Endothelial cell of umbilical vein (primary cell): ENCODE measurements at regions not wholly inside any gene's neighbourhood (a gene's known extent, or its start where the extent isn't known, plus 50 kb on each side); places are given as distances from the start of the nearest gene placed in this dataset.

Experiments used
- BruUV-seq: library from RNA; stranded (reverse); fragments of 400-500 nt; replicated peaks from 2 replicates; lab custom pipeline; 2021; lab: Mats Ljungman, UMichigan
- CTCF ChIA-PET: fragments of 300-600, 350-600 bp; sonication (Branson Sonifier 250); formaldehyde crosslinking; loops from one replicate; lab custom pipeline; 2021; ENCODE audit warnings: antibody characterized with exemption, inconsistent platforms; lab: Charles Lee
- POLR2A ChIA-PET: fragments of 300-600, 350-600 bp; sonication (Branson Sonifier 250); formaldehyde crosslinking; loops from one replicate; lab custom pipeline; 2021; ENCODE audit warnings: antibody characterized with exemption, inconsistent platforms; lab: Charles Lee
- DNase-seq: peaks from one replicate; pipeline ENCODE4 v3.0.0-alpha.2; 2011; ENCODE audit warnings: low read depth, low spot score
- FAIRE-seq: peaks from 2 replicates; lab custom pipeline; 2011; peaks lifted over from hg19 to GRCh38; lab: Jason Lieb, UNC
- H2AFZ ChIP-seq: 2 replicates; pipeline ENCODE4 v1.6.0; 2012; ENCODE audit warnings: low read depth, low read length, control low read depth, inconsistent platforms
- H3K27ac ChIP-seq: 2 replicates; pipeline ENCODE4 v1.5.1; 2011; ENCODE audit warnings: low read depth, mild to moderate bottlenecking, control low read depth, low read length, moderate library complexity; ENCODE audit not compliant: insufficient read depth
- H3K27me3 ChIP-seq, 2 experiments: 2 replicates each; pipeline versions ENCODE4 v1.6.0 to v1.6.1; 2011; ENCODE audit warnings: low read length in 2 of 2, mixed read lengths in 1 of 2; ENCODE audit not compliant: control insufficient read depth in 2 of 2, insufficient read depth in 2 of 2
- H3K36me3 ChIP-seq, 2 experiments: 2 replicates in 1 of 2; 3 replicates in 1 of 2; pipeline ENCODE4 v1.5.1; 2011; ENCODE audit warnings: low read length in 2 of 2, mild to moderate bottlenecking in 1 of 2, moderate library complexity in 1 of 2; ENCODE audit not compliant: control insufficient read depth in 2 of 2, insufficient read depth in 2 of 2; ENCODE audit errors: extremely low read depth in 1 of 2
- H3K4me1 ChIP-seq: 3 replicates; pipeline ENCODE4 v1.5.1; 2011; ENCODE audit warnings: mild to moderate bottlenecking, low read length; ENCODE audit not compliant: control insufficient read depth, insufficient read depth; ENCODE audit errors: extremely low read depth
- H3K4me2 ChIP-seq: 2 replicates; pipeline ENCODE4 v1.6.1; 2011; ENCODE audit warnings: low read length, control low read depth, mixed read lengths; ENCODE audit not compliant: insufficient read depth
- H3K4me3 ChIP-seq, 3 experiments: fragments of 200-600 bp in 1 of 3; sonication (generic), shearing (Covaris generic) in 1 of 3; replicated peaks in 1 of 3; 2 replicates each; pipeline ENCODE4 v1.5.1; 2011 to 2016; ENCODE audit warnings: control low read depth in 3 of 3, low read length in 3 of 3, mild to moderate bottlenecking in 2 of 3, inconsistent platforms in 1 of 3, low read depth in 1 of 3, moderate library complexity in 1 of 3; ENCODE audit not compliant: insufficient read depth in 1 of 3
- H3K79me2 ChIP-seq: 2 replicates; pipeline ENCODE4 v1.6.0; 2012; ENCODE audit warnings: low read length, inconsistent platforms; ENCODE audit not compliant: control insufficient read depth, insufficient read depth
- H3K9ac ChIP-seq: replicated peaks from 2 replicates; pipeline ENCODE3; 2011; ENCODE audit warnings: low read length, control low read depth; ENCODE audit not compliant: insufficient read depth; ENCODE audit errors: extremely low read depth
- H3K9me1 ChIP-seq: replicated peaks from 3 replicates; pipeline ENCODE4 v1.6.0; 2011; ENCODE audit warnings: mild to moderate bottlenecking, low read length; ENCODE audit not compliant: control insufficient read depth, insufficient read depth; ENCODE audit errors: extremely low read depth
- H3K9me3 ChIP-seq: replicated peaks from 2 replicates; pipeline ENCODE4 v1.5.1; 2012; ENCODE audit warnings: low read length, inconsistent platforms; ENCODE audit not compliant: control insufficient read depth, insufficient read depth
- H4K20me1 ChIP-seq: replicated peaks from 2 replicates; pipeline ENCODE3; 2011; ENCODE audit warnings: mild to moderate bottlenecking, low read length; ENCODE audit not compliant: control insufficient read depth, insufficient read depth; ENCODE audit errors: extremely low read depth
- CTCF ChIP-seq, 2 donors: IDR thresholded peaks; 1 replicate in 1 of 2; 2 replicates in 1 of 2; pipeline ENCODE4 v1.5.1; 2011; ENCODE audit warnings: low read length in 2 of 2, mild to moderate bottlenecking in 2 of 2, moderate library complexity in 2 of 2, control low read depth in 1 of 2, inconsistent platforms in 1 of 2, low read depth in 1 of 2; ENCODE audit not compliant: insufficient read depth in 1 of 2; ENCODE audit errors: extremely low read depth in 1 of 2
- EZH2 ChIP-seq: IDR thresholded peaks from 2 replicates; pipeline ENCODE4 v1.6.1; 2012; ENCODE audit warnings: borderline replicate concordance, low read depth, mild to moderate bottlenecking, moderate library complexity, low read length, inconsistent platforms; ENCODE audit not compliant: severe bottlenecking
- FOS ChIP-seq: IDR thresholded peaks from 2 replicates; pipeline ENCODE4 v1.6.1; 2011; ENCODE audit warnings: mild to moderate bottlenecking, low read length, moderate library complexity, borderline replicate concordance; ENCODE audit not compliant: insufficient read depth
- GATA2 ChIP-seq: IDR thresholded peaks from 2 replicates; pipeline ENCODE4 v1.7.0; 2011; ENCODE audit warnings: low read depth, mild to moderate bottlenecking, moderate library complexity, mixed read lengths, low read length; ENCODE audit not compliant: insufficient read length, insufficient read depth
- JUN ChIP-seq: IDR thresholded peaks from 2 replicates; pipeline ENCODE4 v1.6.1; 2011; ENCODE audit warnings: borderline replicate concordance, low read depth; ENCODE audit not compliant: insufficient read length, insufficient read depth
- MAX ChIP-seq: IDR thresholded peaks from 2 replicates; pipeline ENCODE4 v1.6.1; 2011; ENCODE audit not compliant: insufficient read depth, insufficient read length
- MYC ChIP-seq: IDR thresholded peaks from one replicate; pipeline ENCODE4 v1.6.1; 2011; ENCODE audit warnings: mild to moderate bottlenecking, low read depth, low read length
- POLR2A ChIP-seq: IDR thresholded peaks from 2 replicates; pipeline ENCODE4 v1.6.1; 2012; ENCODE audit warnings: low read depth, mild to moderate bottlenecking, control low read depth, low read length
- POLR2AphosphoS5 ChIP-seq: IDR thresholded peaks from 2 replicates; pipeline ENCODE4 v1.6.1; 2012; ENCODE audit warnings: low read depth, mild to moderate bottlenecking, control low read depth, low read length, moderate library complexity; ENCODE audit not compliant: insufficient read depth
- dilution Hi-C: fragments of 300-500 bp; cut with MboI; formaldehyde crosslinking; loops from one replicate; pipeline ENCODE4 v1.15.0; 2019; ENCODE audit warnings: low sequenced_read_pairs; ENCODE audit not compliant: extremely low pct_ligation_motif_present
- intact Hi-C: fragments of 100-400 bp; cut with micrococcal nuclease; formaldehyde crosslinking; loops from one replicate; pipeline ENCODE4 v1.10.0; 2022

- Histone ChIP-seq H3K79me2 (no peaks in the 10 kb centered on the region), H3K36me3 (no peaks in the 10 kb centered on the region), H3K9ac (no peak overlapping the region), H2AFZ (no peak overlapping the region), H3K4me1 (no peaks in the 10 kb centered on the region), H3K4me2 (no peak overlapping the region), H3K4me3 (no peak overlapping the region), H3K9me1 (no peaks in the 10 kb centered on the region), H3K27ac (no peak overlapping the region), H4K20me1 (no peaks in the 10 kb centered on the region), H3K27me3 (peaks cover 2 to 3% of the 10 kb centered on the region in 2 experiments), H3K9me3 (no peaks in the 10 kb centered on the region)
- intact Hi-C loops (no loop called here), dilution Hi-C loops (no loop called here)
- DNase-seq (no peak), FAIRE-seq (no peak)
- BruUV-seq, result no TSS peak
- TF ChIP-seq CTCF (IDR thresholded peaks at IDR 0.05; ENCODE audit: extremely low read depth in 1 of 2, insufficient read depth in 1 of 2, low read depth in 1 of 2, low read length in 2 of 2) (no peak), EZH2 (no peak), MAX (no peak)
- ChIA-PET POLR2A (no interaction called here), CTCF (no interaction called here)
These were observed 151.7 kb downstream of the PIK3R1 start for GRCh38 chr5:68367287-68367686.

- no peak overlapping the region for H3K9ac ChIP-seq
- H3K4me3 ChIP-seq, result no peak overlapping the region
- DNase-seq (no peak), FAIRE-seq (no peak)
- no TSS peak for BruUV-seq
- H3K27ac ChIP-seq, result no peak overlapping the region
- H3K9me3 ChIP-seq, result no peaks in the 10 kb centered on the region
- dilution Hi-C loops, result no loop called here
- no peaks in the 10 kb centered on the region for H3K36me3 ChIP-seq
- no peaks in the 10 kb centered on the region for H3K9me1 ChIP-seq
- no peaks in the 10 kb centered on the region for H3K4me1 ChIP-seq
- H2AFZ ChIP-seq, result no peak overlapping the region
- peaks cover 0 to 2% of the 10 kb centered on the region in 2 experiments for H3K27me3 ChIP-seq
- no peaks in the 10 kb centered on the region for H3K79me2 ChIP-seq
- no peak overlapping the region for H3K4me2 ChIP-seq
- H4K20me1 ChIP-seq, result no peaks in the 10 kb centered on the region
- POLR2A ChIA-PET, result no interaction called here
- TF ChIP-seq MYC (no peak), GATA2 (no peak), POLR2A (no peak), MAX (no peak), EZH2 (no peak), JUN (no peak), POLR2AphosphoS5 (no peak), CTCF (IDR thresholded peaks at IDR 0.05; ENCODE audit: extremely low read depth in 1 of 2, insufficient read depth in 1 of 2, low read depth in 1 of 2, low read length in 2 of 2) (no peak), FOS (no peak)
- intact Hi-C loops, result no loop called here
- CTCF ChIA-PET, result no interaction called here
These were observed 152.2 kb downstream of the PIK3R1 start for GRCh38 chr5:68367717-68368116.
